Gastrocnemius medialis (tissue), 4 donors: ENCODE measurements at regions not wholly inside any gene's neighbourhood (a gene's known extent, or its start where the extent isn't known, plus 50 kb on each side); places are given as distances from the start of the nearest gene placed in this dataset.

Source experiments
- POLR2A ChIP-seq, 2 donors: fragments of 450-650 bp; IDR thresholded peaks; one replicate each; pipeline ENCODE4 v1.6.1; 2017; ENCODE audit warnings: antibody characterized with exemption in 2 of 2, mild to moderate bottlenecking in 2 of 2, moderate library complexity in 2 of 2
- TF ChIP-seq, protein P1 (sequence below), 5 experiments: fragments of 450-650 bp in 3 of 5; fragments of 200-600 bp in 2 of 5; sonication (generic) in 2 of 5; IDR thresholded peaks in 4 of 5; conservative IDR thresholded peaks in 1 of 5; 1 replicate in 4 of 5; 2 replicates in 1 of 5; pipeline ENCODE4 v1.5.1; 2016 to 2019; ENCODE audit warnings: antibody characterized with exemption in 5 of 5, mild to moderate bottlenecking in 3 of 5, moderate library complexity in 3 of 5

DNA sequence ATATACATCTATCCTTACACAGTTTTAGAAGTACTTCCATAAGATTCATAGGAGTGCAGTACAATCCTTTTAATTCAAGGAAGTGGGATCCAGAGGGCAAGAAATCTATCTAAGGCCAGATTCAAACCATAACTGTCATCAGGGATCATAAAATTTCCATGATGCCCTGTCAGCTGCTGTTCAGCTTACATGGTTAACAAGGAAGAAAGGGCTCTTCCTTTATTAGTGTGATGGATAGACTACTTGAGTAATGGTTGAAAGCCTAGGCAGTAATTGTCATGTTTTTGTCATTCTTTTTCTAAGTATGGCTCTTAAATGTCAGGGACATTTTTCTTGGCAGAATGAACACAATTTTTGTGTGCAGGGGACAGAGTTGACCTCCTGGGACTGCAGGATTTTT, 159.8 kb upstream of the CXCL13 start:
- TF ChIP-seq, protein P1, sequence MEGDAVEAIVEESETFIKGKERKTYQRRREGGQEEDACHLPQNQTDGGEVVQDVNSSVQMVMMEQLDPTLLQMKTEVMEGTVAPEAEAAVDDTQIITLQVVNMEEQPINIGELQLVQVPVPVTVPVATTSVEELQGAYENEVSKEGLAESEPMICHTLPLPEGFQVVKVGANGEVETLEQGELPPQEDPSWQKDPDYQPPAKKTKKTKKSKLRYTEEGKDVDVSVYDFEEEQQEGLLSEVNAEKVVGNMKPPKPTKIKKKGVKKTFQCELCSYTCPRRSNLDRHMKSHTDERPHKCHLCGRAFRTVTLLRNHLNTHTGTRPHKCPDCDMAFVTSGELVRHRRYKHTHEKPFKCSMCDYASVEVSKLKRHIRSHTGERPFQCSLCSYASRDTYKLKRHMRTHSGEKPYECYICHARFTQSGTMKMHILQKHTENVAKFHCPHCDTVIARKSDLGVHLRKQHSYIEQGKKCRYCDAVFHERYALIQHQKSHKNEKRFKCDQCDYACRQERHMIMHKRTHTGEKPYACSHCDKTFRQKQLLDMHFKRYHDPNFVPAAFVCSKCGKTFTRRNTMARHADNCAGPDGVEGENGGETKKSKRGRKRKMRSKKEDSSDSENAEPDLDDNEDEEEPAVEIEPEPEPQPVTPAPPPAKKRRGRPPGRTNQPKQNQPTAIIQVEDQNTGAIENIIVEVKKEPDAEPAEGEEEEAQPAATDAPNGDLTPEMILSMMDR (IDR thresholded peaks at IDR 0.05 in 4 of 5, conservative IDR thresholded peaks at IDR 0.05 in 1 of 5): no peak
- TF ChIP-seq POLR2A (IDR thresholded peaks at IDR 0.05): no peak
